Testis (tissue), 2 donors: ENCODE measurements at regions not wholly inside any gene's neighbourhood (a gene's known extent, or its start where the extent isn't known, plus 50 kb on each side); places are given as distances from the start of the nearest gene placed in this dataset.
"Not testable (repeated sequence)": the region's sequence is repeated elsewhere in the genome, so short reads cannot be mapped to it uniquely, and the experiment has no call there.

Experiments used
- DNase-seq: peaks from one replicate; pipeline ENCODE4 v3.0.0-alpha.2; 2019
- H3K27ac ChIP-seq, 2 donors: fragments of 200-600 bp; sonication (generic); one replicate each; pipeline ENCODE4 v1.5.1; 2019
- H3K27me3 ChIP-seq: fragments of 200-600 bp; sonication (generic); one replicate; pipeline ENCODE4 v1.5.1; 2019
- H3K36me3 ChIP-seq: fragments of 200-600 bp; sonication (generic); one replicate; pipeline ENCODE4 v1.5.1; 2017; ENCODE audit warnings: low read depth; ENCODE audit errors: missing control alignments
- H3K4me1 ChIP-seq: fragments of 200-600 bp; sonication (generic); one replicate; pipeline ENCODE4 v1.5.1; 2019
- H3K4me3 ChIP-seq, 2 donors: fragments of 200-600 bp; sonication (generic); one replicate each; pipeline ENCODE4 v1.5.1; 2017 to 2019
- H3K9me3 ChIP-seq: fragments of 200-600 bp; sonication (generic); one replicate; pipeline ENCODE4 v1.5.1; 2017
- CTCF ChIP-seq, 3 experiments: fragments of 450-650 bp in 2 of 3; fragments of 200-600 bp in 1 of 3; sonication (generic) in 1 of 3; IDR thresholded peaks; one replicate each; pipeline ENCODE4 v1.5.1; 2016 to 2019; ENCODE audit warnings: antibody characterized with exemption in 3 of 3, mild to moderate bottlenecking in 2 of 3, moderate library complexity in 1 of 3
- POLR2A ChIP-seq: fragments of 450-650 bp; IDR thresholded peaks from one replicate; pipeline ENCODE4 v1.6.1; 2017; ENCODE audit warnings: antibody characterized with exemption, mild to moderate bottlenecking, moderate library complexity
- WGBS, 2 donors: methylation state at CpG; one replicate each; pipeline ENCODE4 v1.1.5; 2018; 5-methylcytosine and 5-hydroxymethylcytosine counted together
- intact Hi-C: fragments of 100-400 bp; cut with DNase I; formaldehyde crosslinking; loops from one replicate; pipeline ENCODE4 v1.15.1; 2023; ENCODE audit warnings: low total_unique reads

- intact Hi-C loops: no loop called here
- Histone ChIP-seq H3K27me3 (no peaks in the 10 kb centered on the region), H3K36me3 (no peaks in the 10 kb centered on the region), H3K4me3 (no peak overlapping the region), H3K9me3 (no peaks in the 10 kb centered on the region), H3K27ac (no peak overlapping the region), H3K4me1 (no peaks in the 10 kb centered on the region)
- DNase-seq: no peak
- no peak for TF ChIP-seq CTCF (IDR thresholded peaks at IDR 0.05)
- TF ChIP-seq POLR2A: no peak
- WGBS, 2 donors: 54 to 74% methylated on average over 2 of the region's 2 CpGs
These were observed 229.8 kb upstream of the LUZP2 start for GRCh38 chr11:24267014-24267413.

- intact Hi-C loops: no loop called here
- WGBS, 2 donors: 86 to 95% methylated on average over 2 of the region's 2 CpGs
- no peak for DNase-seq
- H3K36me3 ChIP-seq: no peaks in the 10 kb centered on the region
- H3K27me3 ChIP-seq: no peaks in the 10 kb centered on the region
- TF ChIP-seq POLR2A (no peak), CTCF (IDR thresholded peaks at IDR 0.05) (no peak)
- H3K27ac ChIP-seq: no peak overlapping the region
- no peaks in the 10 kb centered on the region for H3K9me3 ChIP-seq
- H3K4me1 ChIP-seq: no peaks in the 10 kb centered on the region
- no peak overlapping the region for H3K4me3 ChIP-seq
These were observed 225.1 kb upstream of the LUZP2 start for GRCh38 chr11:24271798-24272197.

GRCh38 chr11:24274214-24274781 is 222.6 kb upstream of the LUZP2 start:
- H3K27ac ChIP-seq, H3K4me1 ChIP-seq, intact Hi-C loops, H3K36me3 ChIP-seq, H3K27me3 ChIP-seq, H3K9me3 ChIP-seq: not testable (repeated sequence)
- 79 to 83% methylated on average over 5 to 25 of the region's 25 CpGs for WGBS, 2 donors
- H3K4me3 ChIP-seq: peak overlapping the region in 1 of 2 donors; percentile 15
- peak; percentile 13 for DNase-seq

- no peak overlapping the region for H3K27ac ChIP-seq
- TF ChIP-seq CTCF (IDR thresholded peaks at IDR 0.05) (no peak), POLR2A (no peak)
- no peaks in the 10 kb centered on the region for H3K36me3 ChIP-seq
- no peak overlapping the region for H3K4me3 ChIP-seq
- no peak for DNase-seq
- H3K4me1 ChIP-seq: no peaks in the 10 kb centered on the region
- H3K9me3 ChIP-seq: no peaks in the 10 kb centered on the region
- WGBS, 2 donors: 66% methylated on average over 3 of the region's 3 CpGs
- intact Hi-C loops: no loop called here
- no peaks in the 10 kb centered on the region for H3K27me3 ChIP-seq
These were observed 210.6 kb upstream of the LUZP2 start for GRCh38 chr11:24286238-24286637.

GRCh38 chr11:24289301-24289700 is 207.6 kb upstream of the LUZP2 start:
- Histone ChIP-seq H3K4me3 (no peak overlapping the region), H3K4me1 (no peaks in the 10 kb centered on the region), H3K9me3 (no peaks in the 10 kb centered on the region), H3K27ac (no peak overlapping the region), H3K27me3 (no peaks in the 10 kb centered on the region), H3K36me3 (no peaks in the 10 kb centered on the region)
- intact Hi-C loops: no loop called here
- DNase-seq: no peak
- 67 to 72% methylated on average over 1 of the region's 1 CpG for WGBS, 2 donors
- no peak for TF ChIP-seq CTCF (IDR thresholded peaks at IDR 0.05)
- TF ChIP-seq POLR2A: no peak
